Hepatocyte (in vitro differentiated cells): ENCODE measurements at regions not wholly inside any gene's neighbourhood (a gene's known extent, or its start where the extent isn't known, plus 50 kb on each side); places are given as distances from the start of the nearest gene placed in this dataset.

Experiments
- DNase-seq: peaks from one replicate; pipeline ENCODE4 v3.0.0-alpha.2; 2016; ENCODE audit warnings: low spot score
- H2AFZ ChIP-seq: fragments of 200-600 bp; sonication (generic); 2 replicates; pipeline ENCODE4 v1.6.0; 2016; ENCODE audit warnings: antibody characterized with exemption, mild to moderate bottlenecking
- H3K27ac ChIP-seq: fragments of 200-600 bp; sonication (generic); 2 replicates; pipeline ENCODE4 v1.5.1; 2016; ENCODE audit warnings: mild to moderate bottlenecking
- H3K27me3 ChIP-seq: fragments of 200-600 bp; sonication (generic); 2 replicates; pipeline ENCODE4 v1.6.1; 2016
- H3K36me3 ChIP-seq: fragments of 200-600 bp; sonication (generic); replicated peaks from 2 replicates; pipeline ENCODE4 v1.5.1; 2016; ENCODE audit warnings: low read depth; ENCODE audit not compliant: insufficient read depth
- H3K4me1 ChIP-seq: fragments of 200-600 bp; sonication (generic); 2 replicates; pipeline ENCODE4 v1.5.1; 2016; ENCODE audit warnings: mild to moderate bottlenecking, moderate library complexity; ENCODE audit not compliant: insufficient read depth
- H3K4me2 ChIP-seq: fragments of 200-600 bp; sonication (generic); 2 replicates; pipeline ENCODE4 v1.6.0; 2016
- H3K4me3 ChIP-seq: fragments of 200-600 bp; sonication (generic); 2 replicates; pipeline ENCODE4 v1.5.1; 2016; ENCODE audit warnings: mild to moderate bottlenecking
- H3K79me2 ChIP-seq: fragments of 200-600 bp; sonication (generic); 2 replicates; pipeline ENCODE4 v1.6.0; 2017; ENCODE audit warnings: mild to moderate bottlenecking
- H3K9me2 ChIP-seq: fragments of 200-600 bp; sonication (generic); replicated peaks from 2 replicates; pipeline ENCODE4 v1.6.0; 2017; ENCODE audit warnings: mild to moderate bottlenecking; ENCODE audit not compliant: insufficient read depth
- H3K9me3 ChIP-seq: fragments of 200-600 bp; sonication (generic); 2 replicates; pipeline ENCODE4 v1.5.1; 2016; ENCODE audit warnings: low read depth, mild to moderate bottlenecking
- H4K20me1 ChIP-seq: fragments of 200-600 bp; sonication (generic); 2 replicates; pipeline ENCODE4 v1.6.0; 2016; ENCODE audit warnings: mild to moderate bottlenecking; ENCODE audit not compliant: insufficient read depth, poor library complexity, severe bottlenecking
- EZH2 ChIP-seq: fragments of 200-600 bp; sonication (generic); IDR thresholded peaks from 2 replicates; pipeline ENCODE4 v1.6.1; 2016; ENCODE audit warnings: antibody characterized with exemption, mild to moderate bottlenecking, borderline replicate concordance
- EZH2phosphoT487 ChIP-seq: fragments of 200-600 bp; sonication (generic); IDR thresholded peaks from one replicate; pipeline ENCODE4 v1.6.1; 2018; ENCODE audit warnings: antibody characterized with exemption, mild to moderate bottlenecking, low read depth, moderate library complexity; ENCODE audit not compliant: unreplicated experiment, severe bottlenecking
- WGBS: methylation state at CpG from one replicate; pipeline ENCODE4 v1.1.6; 2016; ENCODE audit warnings: low lambda C conversion rate; ENCODE audit errors: missing lambda C conversion rate; 5-methylcytosine and 5-hydroxymethylcytosine counted together
- TF ChIP-seq, protein P1 (sequence below): fragments of 200-600 bp; sonication (generic); IDR thresholded peaks from 2 replicates; pipeline ENCODE4 v1.5.1; 2016; ENCODE audit warnings: antibody characterized with exemption, mild to moderate bottlenecking; ENCODE audit not compliant: poor library complexity

DNA sequence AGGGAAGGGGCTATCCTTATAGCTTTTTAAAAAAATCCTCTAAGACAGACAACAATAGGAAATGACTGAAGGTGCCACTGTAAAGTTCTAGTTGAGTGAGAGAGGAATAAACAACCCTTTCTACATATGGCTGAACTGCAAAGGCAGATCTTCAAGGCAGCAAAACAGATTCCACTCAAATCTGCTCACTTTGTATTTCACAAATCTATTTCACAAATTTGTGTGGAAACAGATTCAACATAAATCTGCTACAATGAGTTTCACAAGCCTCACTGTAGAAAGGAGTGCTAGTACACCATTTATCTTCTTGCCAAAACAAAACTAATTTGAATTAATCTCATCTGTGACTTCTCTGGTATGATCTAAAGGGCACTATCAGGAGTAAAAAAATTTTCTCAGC, 451.3 kb downstream of the PLA2G4A start:
- H3K4me2 ChIP-seq: no peak overlapping the region
- H3K9me3 ChIP-seq: no peaks in the 10 kb centered on the region
- no peaks in the 10 kb centered on the region for H3K79me2 ChIP-seq
- no peaks in the 10 kb centered on the region for H3K36me3 ChIP-seq
- no peak overlapping the region for H2AFZ ChIP-seq
- no peak overlapping the region for H3K4me3 ChIP-seq
- TF ChIP-seq, protein P1, sequence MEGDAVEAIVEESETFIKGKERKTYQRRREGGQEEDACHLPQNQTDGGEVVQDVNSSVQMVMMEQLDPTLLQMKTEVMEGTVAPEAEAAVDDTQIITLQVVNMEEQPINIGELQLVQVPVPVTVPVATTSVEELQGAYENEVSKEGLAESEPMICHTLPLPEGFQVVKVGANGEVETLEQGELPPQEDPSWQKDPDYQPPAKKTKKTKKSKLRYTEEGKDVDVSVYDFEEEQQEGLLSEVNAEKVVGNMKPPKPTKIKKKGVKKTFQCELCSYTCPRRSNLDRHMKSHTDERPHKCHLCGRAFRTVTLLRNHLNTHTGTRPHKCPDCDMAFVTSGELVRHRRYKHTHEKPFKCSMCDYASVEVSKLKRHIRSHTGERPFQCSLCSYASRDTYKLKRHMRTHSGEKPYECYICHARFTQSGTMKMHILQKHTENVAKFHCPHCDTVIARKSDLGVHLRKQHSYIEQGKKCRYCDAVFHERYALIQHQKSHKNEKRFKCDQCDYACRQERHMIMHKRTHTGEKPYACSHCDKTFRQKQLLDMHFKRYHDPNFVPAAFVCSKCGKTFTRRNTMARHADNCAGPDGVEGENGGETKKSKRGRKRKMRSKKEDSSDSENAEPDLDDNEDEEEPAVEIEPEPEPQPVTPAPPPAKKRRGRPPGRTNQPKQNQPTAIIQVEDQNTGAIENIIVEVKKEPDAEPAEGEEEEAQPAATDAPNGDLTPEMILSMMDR: no peak
- TF ChIP-seq EZH2 (no peak), EZH2phosphoT487 (no peak)
- no peaks in the 10 kb centered on the region for H3K4me1 ChIP-seq
- H4K20me1 ChIP-seq: no peaks in the 10 kb centered on the region
- no peak overlapping the region for H3K27ac ChIP-seq
- no peak for DNase-seq
- no peaks in the 10 kb centered on the region for H3K27me3 ChIP-seq
- no peaks in the 10 kb centered on the region for H3K9me2 ChIP-seq

DNA sequence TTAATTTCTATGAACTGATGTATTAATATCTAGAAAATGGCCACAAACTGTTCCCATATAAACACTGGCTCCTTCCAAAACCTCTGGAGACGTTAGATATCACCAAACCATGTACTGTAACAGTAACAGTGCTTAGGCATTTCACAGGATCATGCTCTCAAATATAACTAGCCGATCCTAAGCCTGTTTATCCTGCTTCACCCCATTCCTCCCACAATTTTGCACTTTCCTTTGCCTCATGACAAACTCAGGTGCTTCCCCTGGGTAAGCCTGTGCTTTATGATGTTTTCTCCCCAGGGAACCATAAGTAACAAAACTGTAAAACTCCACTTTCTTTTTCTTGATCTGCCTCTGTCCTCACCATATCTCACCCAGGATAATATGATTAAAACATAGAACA, 452.3 kb downstream of the PLA2G4A start:
- Histone ChIP-seq H3K4me1 (no peaks in the 10 kb centered on the region), H3K27ac (no peak overlapping the region), H3K4me2 (no peak overlapping the region), H3K4me3 (no peak overlapping the region), H3K27me3 (no peaks in the 10 kb centered on the region), H2AFZ (no peak overlapping the region), H3K9me2 (no peaks in the 10 kb centered on the region), H3K36me3 (no peaks in the 10 kb centered on the region), H3K9me3 (no peaks in the 10 kb centered on the region), H3K79me2 (no peaks in the 10 kb centered on the region), H4K20me1 (no peaks in the 10 kb centered on the region)
- DNase-seq: no peak
- TF ChIP-seq EZH2phosphoT487: no peak
- no peak for TF ChIP-seq EZH2
- TF ChIP-seq, protein P1: no peak
- 58% methylated on average over 2 of the region's 2 CpGs for WGBS

DNA sequence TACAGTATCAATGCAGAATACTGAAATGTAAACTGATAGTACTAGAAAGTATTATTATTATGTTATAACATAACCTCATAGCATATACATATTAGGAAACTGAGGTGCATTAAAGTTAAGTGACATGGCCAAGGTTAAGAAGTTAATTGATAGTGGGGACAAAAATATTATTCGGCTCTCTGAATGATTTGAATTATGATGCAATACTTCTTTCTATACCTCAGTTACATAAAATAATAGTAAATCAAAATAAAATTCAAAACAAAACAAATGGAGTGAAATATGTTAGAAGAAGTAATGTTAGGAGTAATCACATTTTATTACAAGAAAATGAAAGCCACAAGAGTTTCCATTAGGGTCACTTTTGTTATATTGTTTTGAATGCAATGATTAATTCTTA, 455.2 kb downstream of the PLA2G4A start:
- TF ChIP-seq, protein P1: no peak
- no peak for TF ChIP-seq EZH2phosphoT487
- no peak for TF ChIP-seq EZH2
- H3K4me1 ChIP-seq: no peaks in the 10 kb centered on the region
- H3K36me3 ChIP-seq: no peaks in the 10 kb centered on the region
- no peak for DNase-seq
- H3K4me3 ChIP-seq: no peak overlapping the region
- no peaks in the 10 kb centered on the region for H4K20me1 ChIP-seq
- no peak overlapping the region for H3K4me2 ChIP-seq
- WGBS: 93% methylated on average over 1 of the region's 1 CpG
- no peaks in the 10 kb centered on the region for H3K9me3 ChIP-seq
- no peaks in the 10 kb centered on the region for H3K27me3 ChIP-seq
- no peak overlapping the region for H2AFZ ChIP-seq
- no peaks in the 10 kb centered on the region for H3K9me2 ChIP-seq
- H3K79me2 ChIP-seq: no peaks in the 10 kb centered on the region
- H3K27ac ChIP-seq: no peak overlapping the region
